Thyroid gland (tissue), 4 donors: ENCODE measurements at regions not wholly inside any gene's neighbourhood (a gene's known extent, or its start where the extent isn't known, plus 50 kb on each side); places are given as distances from the start of the nearest gene placed in this dataset.

Experiments
- DNase-seq, 2 donors: peaks; one replicate each; pipeline ENCODE4 v3.0.0-alpha.2; 2019
- H3K27ac ChIP-seq, 3 donors: fragments of 200-600 bp; sonication (generic); 1 replicate in 2 of 3; 2 replicates in 1 of 3; pipeline ENCODE4 v1.5.1; 2016 to 2019; ENCODE audit warnings: mild to moderate bottlenecking in 1 of 3, moderate library complexity in 1 of 3
- H3K27me3 ChIP-seq: fragments of 200-600 bp; sonication (generic); one replicate; pipeline ENCODE4 v1.5.1; 2019
- H3K36me3 ChIP-seq, 2 donors: fragments of 200-600 bp; sonication (generic); one replicate each; pipeline ENCODE4 v1.5.1; 2016 to 2019
- H3K4me1 ChIP-seq, 2 donors: fragments of 200-600 bp; sonication (generic); one replicate each; pipeline ENCODE4 v1.5.1; 2017 to 2019
- H3K4me3 ChIP-seq, 3 donors: fragments of 200-600 bp; sonication (generic); replicated peaks in 1 of 3; 1 replicate in 2 of 3; 2 replicates in 1 of 3; pipeline ENCODE4 v1.5.1; 2016; ENCODE audit warnings: mild to moderate bottlenecking in 1 of 3
- H3K9me3 ChIP-seq: fragments of 200-600 bp; sonication (generic); one replicate; pipeline ENCODE4 v1.5.1; 2017
- POLR2A ChIP-seq, 2 donors: fragments of 450-650 bp; IDR thresholded peaks; one replicate each; pipeline ENCODE4 v1.6.1; 2017; ENCODE audit warnings: antibody characterized with exemption in 2 of 2, mild to moderate bottlenecking in 2 of 2, moderate library complexity in 1 of 2
- WGBS, 2 donors: methylation state at CpG; one replicate each; pipeline ENCODE4 v1.1.5; 2017; 5-methylcytosine and 5-hydroxymethylcytosine counted together
- intact Hi-C: fragments of 100-400 bp; cut with DNase I; formaldehyde crosslinking; loops from one replicate; pipeline ENCODE4 v1.15.1; 2023
- TF ChIP-seq, protein P1 (sequence below), 6 experiments: fragments of 200-600 bp in 3 of 6; fragments of 450-650 bp in 3 of 6; sonication (generic) in 3 of 6; IDR thresholded peaks; one replicate each; pipeline ENCODE4 v1.5.1; 2016 to 2019; ENCODE audit warnings: antibody characterized with exemption in 6 of 6, mild to moderate bottlenecking in 2 of 6, inconsistent platforms in 1 of 6, moderate library complexity in 1 of 6

DNA sequence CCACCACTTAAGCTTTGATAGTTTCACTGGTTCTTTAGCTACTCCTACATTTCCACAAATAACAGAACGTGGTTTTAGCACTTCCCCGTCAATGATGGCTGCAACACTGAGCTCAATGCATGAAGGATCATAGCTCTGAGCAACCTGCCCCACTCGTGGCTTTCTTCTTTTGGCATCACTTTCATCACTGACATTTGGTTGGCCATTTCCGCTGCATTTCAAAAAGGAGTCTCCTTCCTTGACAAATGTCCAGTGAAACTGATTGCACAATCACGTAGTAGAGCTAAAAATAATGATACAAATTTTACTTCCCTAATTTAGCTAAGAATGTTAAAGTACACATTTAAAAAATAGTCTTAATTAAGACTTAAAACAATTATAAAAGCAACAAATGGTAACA lies 205.2 kb upstream of the HDAC4 start:
- DNase-seq, result no peak
- Histone ChIP-seq H3K36me3 (no peaks in the 10 kb centered on the region), H3K27ac (no peak overlapping the region), H3K9me3 (no peaks in the 10 kb centered on the region), H3K4me3 (no peak overlapping the region), H3K27me3 (no peaks in the 10 kb centered on the region), H3K4me1 (no peaks in the 10 kb centered on the region)
- WGBS, 2 donors, result 60 to 69% methylated on average over 5 of the region's 5 CpGs
- intact Hi-C loops, result no loop called here
- TF ChIP-seq, protein P1, sequence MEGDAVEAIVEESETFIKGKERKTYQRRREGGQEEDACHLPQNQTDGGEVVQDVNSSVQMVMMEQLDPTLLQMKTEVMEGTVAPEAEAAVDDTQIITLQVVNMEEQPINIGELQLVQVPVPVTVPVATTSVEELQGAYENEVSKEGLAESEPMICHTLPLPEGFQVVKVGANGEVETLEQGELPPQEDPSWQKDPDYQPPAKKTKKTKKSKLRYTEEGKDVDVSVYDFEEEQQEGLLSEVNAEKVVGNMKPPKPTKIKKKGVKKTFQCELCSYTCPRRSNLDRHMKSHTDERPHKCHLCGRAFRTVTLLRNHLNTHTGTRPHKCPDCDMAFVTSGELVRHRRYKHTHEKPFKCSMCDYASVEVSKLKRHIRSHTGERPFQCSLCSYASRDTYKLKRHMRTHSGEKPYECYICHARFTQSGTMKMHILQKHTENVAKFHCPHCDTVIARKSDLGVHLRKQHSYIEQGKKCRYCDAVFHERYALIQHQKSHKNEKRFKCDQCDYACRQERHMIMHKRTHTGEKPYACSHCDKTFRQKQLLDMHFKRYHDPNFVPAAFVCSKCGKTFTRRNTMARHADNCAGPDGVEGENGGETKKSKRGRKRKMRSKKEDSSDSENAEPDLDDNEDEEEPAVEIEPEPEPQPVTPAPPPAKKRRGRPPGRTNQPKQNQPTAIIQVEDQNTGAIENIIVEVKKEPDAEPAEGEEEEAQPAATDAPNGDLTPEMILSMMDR (IDR thresholded peaks at IDR 0.05), result no peak
- no peak for TF ChIP-seq POLR2A (IDR thresholded peaks at IDR 0.05)

- TF ChIP-seq, protein P1 (IDR thresholded peaks at IDR 0.05), result no peak
- TF ChIP-seq POLR2A (IDR thresholded peaks at IDR 0.05), result no peak
- no peaks in the 10 kb centered on the region for H3K4me1 ChIP-seq
- intact Hi-C loops, result no loop called here
- H3K9me3 ChIP-seq, result no peaks in the 10 kb centered on the region
- DNase-seq, result no peak
- H3K36me3 ChIP-seq, result no peaks in the 10 kb centered on the region
- 77 to 82% methylated on average over 6 of the region's 6 CpGs for WGBS, 2 donors
- H3K27me3 ChIP-seq, result no peaks in the 10 kb centered on the region
- H3K27ac ChIP-seq, result no peak overlapping the region
- no peak overlapping the region for H3K4me3 ChIP-seq
Observed at GRCh38 chr2:239605409-239605808, 204.6 kb upstream of the HDAC4 start.

GRCh38 chr2:239604861-239605260 lies 204.0 kb upstream of the HDAC4 start:
- Histone ChIP-seq H3K36me3 (no peaks in the 10 kb centered on the region), H3K27me3 (no peaks in the 10 kb centered on the region), H3K27ac (no peak overlapping the region), H3K9me3 (no peaks in the 10 kb centered on the region), H3K4me3 (no peak overlapping the region), H3K4me1 (no peaks in the 10 kb centered on the region)
- no peak for DNase-seq
- WGBS, 2 donors, result 78 to 81% methylated on average over 5 of the region's 5 CpGs
- no peak for TF ChIP-seq POLR2A (IDR thresholded peaks at IDR 0.05)
- TF ChIP-seq, protein P1 (IDR thresholded peaks at IDR 0.05), result no peak
- intact Hi-C loops, result no loop called here

DNA sequence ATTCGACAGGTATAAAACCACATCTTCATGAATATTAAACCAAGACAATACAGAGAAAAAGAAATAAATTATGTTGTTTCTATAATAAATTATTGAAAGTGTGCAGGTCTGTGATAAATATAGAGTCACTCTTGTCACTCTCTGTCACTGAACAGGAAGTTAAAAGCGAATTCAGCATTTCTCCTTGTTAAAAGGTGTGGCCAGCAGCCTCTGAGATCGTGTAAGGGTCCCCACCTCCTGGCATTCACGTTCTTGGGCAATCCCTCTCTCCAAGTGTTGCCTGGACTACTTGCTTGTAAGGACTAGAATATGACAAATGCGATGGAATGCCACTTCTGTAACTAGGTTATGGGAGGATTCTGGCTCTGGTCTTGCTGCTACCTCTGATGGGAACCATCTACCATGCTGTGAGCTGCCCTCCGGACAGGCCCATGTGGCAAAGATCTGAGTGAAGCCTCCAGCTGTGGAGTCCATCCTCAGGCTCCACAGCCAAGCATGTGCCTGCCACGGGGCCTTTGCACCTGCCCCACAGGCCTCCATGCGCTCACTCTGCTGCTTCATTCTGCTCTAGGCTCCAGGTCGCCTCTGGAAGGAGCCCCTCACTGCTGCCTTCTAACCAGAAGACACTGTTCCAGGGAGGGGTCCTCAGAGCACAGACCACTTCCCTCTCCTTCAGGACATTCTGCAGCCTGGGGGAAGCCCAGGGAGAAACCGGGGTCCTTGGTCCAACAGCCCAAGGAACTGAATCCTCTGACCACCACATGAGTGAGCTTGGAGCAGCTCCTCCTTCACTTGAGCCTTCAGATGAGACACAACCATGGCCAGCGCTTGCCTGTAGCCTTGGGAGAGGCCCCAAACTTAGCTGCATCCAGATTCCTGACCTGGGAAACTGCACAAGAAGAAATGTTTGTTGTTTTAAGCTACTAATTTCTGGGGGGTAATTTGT lies 202.9 kb upstream of the HDAC4 start:
- Histone ChIP-seq H3K27me3 (no peaks in the 10 kb centered on the region), H3K36me3 (no peaks in the 10 kb centered on the region), H3K9me3 (no peaks in the 10 kb centered on the region), H3K4me1 (no peaks in the 10 kb centered on the region), H3K27ac (no peak overlapping the region), H3K4me3 (no peak overlapping the region)
- intact Hi-C loops, result no loop called here
- no peak for DNase-seq
- no peak for TF ChIP-seq POLR2A (IDR thresholded peaks at IDR 0.05)
- TF ChIP-seq, protein P1 (IDR thresholded peaks at IDR 0.05), result no peak
- WGBS, 2 donors, result 88 to 89% methylated on average over 11 of the region's 11 CpGs
